B cell (primary cell): ENCODE measurements at regions not wholly inside any gene's neighbourhood (a gene's known extent, or its start where the extent isn't known, plus 50 kb on each side); places are given as distances from the start of the nearest gene placed in this dataset.
A peak's percentile ranks its signal among the peaks of the same experiment; 100 is the strongest.
"Not testable (repeated sequence)": the region's sequence is repeated elsewhere in the genome, so short reads cannot be mapped to it uniquely, and the experiment has no call there.

ENCODE experiments used
- ATAC-seq: fragments of 200-7000 bp; cut with Tn5 transposase; one replicate; pipeline ENCODE4 v1.10.0; 2021; ENCODE audit warnings: low read depth, mild to moderate bottlenecking, moderate number of reproducible peaks, moderate library complexity
- CTCF ChIA-PET: fragments of 350-600 bp; sonication (Branson Sonifier 250); formaldehyde crosslinking; loops from one replicate; lab custom pipeline; 2021; ENCODE audit warnings: antibody characterized with exemption, inconsistent platforms; lab: Charles Lee
- POLR2A ChIA-PET: fragments of 350-600 bp; sonication (Branson Sonifier 250); formaldehyde crosslinking; loops from one replicate; lab custom pipeline; 2021; ENCODE audit warnings: antibody characterized with exemption; lab: Charles Lee
- DNase-seq: peaks from one replicate; pipeline ENCODE4 v3.0.0; 2013
- H2AFZ ChIP-seq: 2 replicates; pipeline ENCODE4 v1.6.1; 2012; ENCODE audit warnings: mild to moderate bottlenecking, low read depth, low read length; ENCODE audit not compliant: insufficient read depth, poor library complexity, severe bottlenecking
- H3K27ac ChIP-seq, 2 donors: 1 replicate in 1 of 2; 2 replicates in 1 of 2; pipeline ENCODE4 v1.5.1; 2012 to 2013; ENCODE audit warnings: low read length in 2 of 2, mild to moderate bottlenecking in 2 of 2, moderate library complexity in 1 of 2
- H3K27me3 ChIP-seq, 4 experiments: fragments of 200-600 bp in 1 of 4; sonication (generic) in 1 of 4; replicated peaks in 1 of 4; 1 replicate in 2 of 4; 2 replicates in 2 of 4; pipeline versions ENCODE4 v1.6.1 to v1.7.0; 2013 to 2016; ENCODE audit warnings: low read length in 3 of 4, mild to moderate bottlenecking in 2 of 4, mixed read lengths in 1 of 4, moderate library complexity in 1 of 4; ENCODE audit not compliant: insufficient read depth in 4 of 4, control insufficient read depth in 3 of 4; ENCODE audit errors: control extremely low read depth in 1 of 4
- H3K36me3 ChIP-seq, 2 experiments: replicated peaks in 1 of 2; 1 replicate in 1 of 2; 2 replicates in 1 of 2; pipeline versions ENCODE4 v1.6.1 to v1.7.1; 2013; ENCODE audit warnings: low read length in 1 of 2; ENCODE audit not compliant: insufficient read depth in 2 of 2, control insufficient read depth in 1 of 2; ENCODE audit errors: control extremely low read depth in 1 of 2, extremely low read depth in 1 of 2
- H3K4me1 ChIP-seq, 2 donors: fragments of 200-600 bp in 1 of 2; sonication (generic) in 1 of 2; 1 replicate in 1 of 2; 2 replicates in 1 of 2; pipeline versions ENCODE4 v1.5.1 to v1.6.1; 2013 to 2017; ENCODE audit warnings: low read length in 2 of 2; ENCODE audit not compliant: control insufficient read depth in 2 of 2, insufficient read depth in 2 of 2
- H3K4me2 ChIP-seq: replicated peaks from 2 replicates; pipeline ENCODE3; 2012; ENCODE audit warnings: mild to moderate bottlenecking, low read depth, low read length; ENCODE audit not compliant: poor library complexity, severe bottlenecking
- H3K4me3 ChIP-seq, 5 experiments: fragments of 200-600 bp in 1 of 5; sonication (generic) in 1 of 5; 1 replicate in 3 of 5; 2 replicates in 2 of 5; pipeline versions ENCODE4 v1.5.1 to v1.7.0; 2011 to 2016; ENCODE audit warnings: low read length in 4 of 5, mild to moderate bottlenecking in 4 of 5, low read depth in 2 of 5, control low read depth in 1 of 5, moderate library complexity in 1 of 5; ENCODE audit not compliant: insufficient read depth in 1 of 5; ENCODE audit errors: control extremely low read depth in 1 of 5, extremely low read depth in 1 of 5
- H3K79me2 ChIP-seq: fragments of 200-600 bp; sonication (generic); one replicate; pipeline ENCODE4 v1.6.0; 2016; ENCODE audit warnings: low read length; ENCODE audit not compliant: control insufficient read depth, insufficient read depth
- H3K9ac ChIP-seq: fragments of 200-600 bp; sonication (generic); 2 replicates; pipeline ENCODE4 v1.6.1; 2017; ENCODE audit warnings: mild to moderate bottlenecking, low read length, moderate library complexity
- H3K9me3 ChIP-seq, 3 donors: one replicate each; pipeline versions ENCODE4 v1.6.1 to v1.7.1; 2013; ENCODE audit warnings: low read length in 2 of 3; ENCODE audit not compliant: control insufficient read depth in 2 of 3, insufficient read depth in 1 of 3; ENCODE audit errors: control extremely low read depth in 1 of 3
- H4K20me1 ChIP-seq: 2 replicates; pipeline ENCODE4 v1.6.0; 2012; ENCODE audit warnings: mild to moderate bottlenecking, low read length; ENCODE audit not compliant: insufficient read depth, control insufficient read depth, poor library complexity, severe bottlenecking
- H3K27ac Mint-ChIP-seq: one replicate; pipeline ENCODE4 v1.8.0; 2021; ENCODE audit warnings: mixed read lengths
- H3K27me3 Mint-ChIP-seq: one replicate; pipeline ENCODE4 v1.8.0; 2021; ENCODE audit warnings: mixed read lengths
- H3K4me1 Mint-ChIP-seq: one replicate; pipeline ENCODE4 v1.8.0; 2021; ENCODE audit warnings: mixed read lengths
- H3K4me3 Mint-ChIP-seq: one replicate; pipeline ENCODE4 v1.8.0; 2021; ENCODE audit warnings: mixed read lengths
- H3K9me3 Mint-ChIP-seq: one replicate; pipeline ENCODE4 v1.8.0; 2022; ENCODE audit warnings: mixed read lengths; ENCODE audit not compliant: insufficient read depth
- WGBS: methylation state at CpG from one replicate; pipeline ENCODE4 v1.1.5; 2013; ENCODE audit warnings: missing lambda C conversion rate; ENCODE audit not compliant: insufficient coverage; 5-methylcytosine and 5-hydroxymethylcytosine counted together
- intact Hi-C: fragments of 100-400 bp; cut with micrococcal nuclease; formaldehyde crosslinking; loops from one replicate; pipeline ENCODE4 v1.10.0; 2022
- TF ChIP-seq, protein P1 (sequence below): fragments of 200-600 bp; IDR thresholded peaks from one replicate; pipeline ENCODE4 v1.8.0; 2022; ENCODE audit warnings: antibody characterized with exemption, mild to moderate bottlenecking

DNA sequence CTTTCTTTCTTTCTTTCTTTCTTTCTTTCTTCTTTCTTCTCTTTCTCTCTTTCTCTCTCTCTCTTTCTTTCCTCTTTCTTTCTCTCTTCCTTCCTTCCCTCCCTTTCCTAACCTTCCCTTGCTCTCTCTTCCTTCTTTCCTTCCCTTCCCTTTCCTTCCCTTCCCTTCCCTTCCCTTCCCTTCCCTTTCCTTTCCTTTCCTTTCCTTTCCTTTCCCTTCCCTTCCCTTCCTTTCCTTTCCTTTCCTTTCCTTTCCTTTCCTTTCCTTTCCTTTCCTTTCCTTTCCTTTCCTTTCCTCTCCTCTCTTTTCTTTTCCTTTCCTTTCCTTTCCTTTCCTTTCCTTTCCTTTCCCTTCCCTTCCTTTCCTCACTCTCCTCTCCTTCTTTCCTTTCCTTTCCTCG, 5294.1 kb upstream of the TPTE start:
- H3K4me1 Mint-ChIP-seq, ATAC-seq, H3K4me3 Mint-ChIP-seq, H3K4me1 ChIP-seq, H3K79me2 ChIP-seq, H3K27ac Mint-ChIP-seq, POLR2A ChIA-PET, H3K27ac ChIP-seq, H3K36me3 ChIP-seq, H3K9ac ChIP-seq, H3K4me2 ChIP-seq, CTCF ChIA-PET, H3K27me3 Mint-ChIP-seq, H3K27me3 ChIP-seq, H4K20me1 ChIP-seq, H2AFZ ChIP-seq, intact Hi-C loops, DNase-seq, H3K4me3 ChIP-seq: not testable (repeated sequence)
- TF ChIP-seq, protein P1, sequence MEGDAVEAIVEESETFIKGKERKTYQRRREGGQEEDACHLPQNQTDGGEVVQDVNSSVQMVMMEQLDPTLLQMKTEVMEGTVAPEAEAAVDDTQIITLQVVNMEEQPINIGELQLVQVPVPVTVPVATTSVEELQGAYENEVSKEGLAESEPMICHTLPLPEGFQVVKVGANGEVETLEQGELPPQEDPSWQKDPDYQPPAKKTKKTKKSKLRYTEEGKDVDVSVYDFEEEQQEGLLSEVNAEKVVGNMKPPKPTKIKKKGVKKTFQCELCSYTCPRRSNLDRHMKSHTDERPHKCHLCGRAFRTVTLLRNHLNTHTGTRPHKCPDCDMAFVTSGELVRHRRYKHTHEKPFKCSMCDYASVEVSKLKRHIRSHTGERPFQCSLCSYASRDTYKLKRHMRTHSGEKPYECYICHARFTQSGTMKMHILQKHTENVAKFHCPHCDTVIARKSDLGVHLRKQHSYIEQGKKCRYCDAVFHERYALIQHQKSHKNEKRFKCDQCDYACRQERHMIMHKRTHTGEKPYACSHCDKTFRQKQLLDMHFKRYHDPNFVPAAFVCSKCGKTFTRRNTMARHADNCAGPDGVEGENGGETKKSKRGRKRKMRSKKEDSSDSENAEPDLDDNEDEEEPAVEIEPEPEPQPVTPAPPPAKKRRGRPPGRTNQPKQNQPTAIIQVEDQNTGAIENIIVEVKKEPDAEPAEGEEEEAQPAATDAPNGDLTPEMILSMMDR = peak; percentile 14
- H3K9me3 ChIP-seq = peaks cover 1 to 24% (median 6%) of the 10 kb centered on the region in 3 donors
- no CpG with 5 or more reads among the region's 1 CpG for WGBS
- peaks cover 24% of the 10 kb centered on the region for H3K9me3 Mint-ChIP-seq

DNA sequence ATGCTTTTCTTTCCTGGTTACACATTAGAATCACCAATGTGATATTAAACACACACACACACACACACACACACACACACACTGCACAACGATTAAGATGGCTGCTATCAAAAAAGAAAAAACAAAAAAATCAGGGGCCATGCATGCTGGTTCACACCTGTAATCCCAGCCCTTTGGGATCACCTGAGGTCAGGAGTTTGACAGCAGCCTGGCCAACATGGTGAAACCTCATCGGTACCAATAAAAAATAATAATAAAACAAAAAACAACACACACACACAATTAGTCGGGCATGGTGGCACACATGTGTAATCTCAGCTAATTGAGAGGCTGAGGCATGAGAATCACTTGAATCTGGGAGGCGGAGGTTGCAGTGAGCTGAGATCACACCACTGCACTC, 5290.8 kb upstream of the TPTE start:
- H3K27me3 ChIP-seq, DNase-seq, ATAC-seq, H3K36me3 ChIP-seq, H3K4me3 ChIP-seq, H2AFZ ChIP-seq, intact Hi-C loops, POLR2A ChIA-PET, H3K79me2 ChIP-seq, H3K27ac ChIP-seq, H3K4me1 ChIP-seq, H3K4me3 Mint-ChIP-seq, H3K27me3 Mint-ChIP-seq, H3K4me2 ChIP-seq, CTCF ChIA-PET, H3K27ac Mint-ChIP-seq, H4K20me1 ChIP-seq, H3K9ac ChIP-seq, H3K4me1 Mint-ChIP-seq: not testable (repeated sequence)
- WGBS = 79% methylated on average over 3 of the region's 4 CpGs
- peaks cover 29% of the 10 kb centered on the region for H3K9me3 Mint-ChIP-seq
- H3K9me3 ChIP-seq = peaks cover 2 to 19% (median 8%) of the 10 kb centered on the region in 3 donors

- WGBS = 75% methylated on average over 9 of the region's 10 CpGs
- H3K4me1 ChIP-seq, POLR2A ChIA-PET, CTCF ChIA-PET, intact Hi-C loops, H3K9ac ChIP-seq, H3K4me1 Mint-ChIP-seq, H3K4me2 ChIP-seq, H3K4me3 Mint-ChIP-seq, H3K27me3 Mint-ChIP-seq, H4K20me1 ChIP-seq, DNase-seq, H3K27ac Mint-ChIP-seq, ATAC-seq, H3K36me3 ChIP-seq, H2AFZ ChIP-seq, H3K79me2 ChIP-seq, H3K4me3 ChIP-seq, H3K27me3 ChIP-seq, H3K27ac ChIP-seq: not testable (repeated sequence)
- H3K9me3 ChIP-seq = peaks cover 2 to 19% (median 8%) of the 10 kb centered on the region in 3 donors
- peaks cover 29% of the 10 kb centered on the region for H3K9me3 Mint-ChIP-seq
Observed at GRCh38 chr21:5231261-5231660, 5290.1 kb upstream of the TPTE start.
